Ishikawa (cell line): ENCODE measurements at regions not wholly inside any gene's neighbourhood (a gene's known extent, or its start where the extent isn't known, plus 50 kb on each side); places are given as distances from the start of the nearest gene placed in this dataset.

Experiments used
- CEBPB ChIP-seq: IDR thresholded peaks from 2 replicates; pipeline ENCODE4 v1.6.1; 2012
- CREB1 ChIP-seq: IDR thresholded peaks from 2 replicates; pipeline ENCODE4 v1.6.1; 2012; ENCODE audit warnings: low read depth
- EGR1 ChIP-seq: IDR thresholded peaks from 2 replicates; pipeline ENCODE4 v1.6.1; 2012
- EP300 ChIP-seq: IDR thresholded peaks from 2 replicates; pipeline ENCODE4 v1.6.1; 2012; ENCODE audit warnings: borderline replicate concordance
- FOXM1 ChIP-seq: IDR thresholded peaks from 2 replicates; pipeline ENCODE4 v1.6.1; 2012; ENCODE audit warnings: low read depth, borderline replicate concordance
- MAX ChIP-seq: IDR thresholded peaks from 2 replicates; pipeline ENCODE4 v1.6.1; 2012
- NFIC ChIP-seq: IDR thresholded peaks from 2 replicates; pipeline ENCODE4 v1.6.1; 2012
- RAD21 ChIP-seq: IDR thresholded peaks from 2 replicates; pipeline ENCODE4 v1.6.1; 2012; ENCODE audit warnings: low read depth
- REST ChIP-seq: IDR thresholded peaks from 2 replicates; pipeline ENCODE4 v1.6.1; 2012; ENCODE audit warnings: low read depth, mild to moderate bottlenecking
- TAF1 ChIP-seq: IDR thresholded peaks from 2 replicates; pipeline ENCODE4 v1.6.1; 2012; ENCODE audit warnings: low read depth, mild to moderate bottlenecking
- TCF12 ChIP-seq: IDR thresholded peaks from 2 replicates; pipeline ENCODE4 v1.6.1; 2012; ENCODE audit warnings: low read depth
- TEAD4 ChIP-seq: IDR thresholded peaks from 2 replicates; pipeline ENCODE4 v1.6.1; 2012
- USF1 ChIP-seq: IDR thresholded peaks from 2 replicates; pipeline ENCODE4 v1.6.1; 2012
- YY1 ChIP-seq: IDR thresholded peaks from 2 replicates; pipeline ENCODE4 v1.6.1; 2012; ENCODE audit warnings: low read depth
- ZBTB7A ChIP-seq: IDR thresholded peaks from 2 replicates; pipeline ENCODE4 v1.6.1; 2012; ENCODE audit warnings: low read depth

- TF ChIP-seq RAD21 (no peak), EGR1 (no peak), CREB1 (no peak), NFIC (no peak), YY1 (no peak), TAF1 (no peak), ZBTB7A (no peak), TEAD4 (no peak), REST (no peak), FOXM1 (no peak), USF1 (no peak), MAX (no peak), TCF12 (no peak), CEBPB (no peak)
These were observed 114.2 kb downstream of the RERGL start for GRCh38 chr12:17975763-17976162.

- no peak for TF ChIP-seq REST
- TF ChIP-seq CREB1: no peak
- TF ChIP-seq TCF12: no peak
- no peak for TF ChIP-seq EP300
- no peak for TF ChIP-seq EGR1
- TF ChIP-seq YY1: no peak
- TF ChIP-seq MAX: no peak
- TF ChIP-seq CEBPB: no peak
- no peak for TF ChIP-seq TEAD4
- no peak for TF ChIP-seq NFIC
- TF ChIP-seq FOXM1: no peak
- no peak for TF ChIP-seq RAD21
- TF ChIP-seq ZBTB7A: no peak
These were observed 114.8 kb downstream of the RERGL start for GRCh38 chr12:17975239-17975638.

GRCh38 chr12:17971850-17972249 lies 118.1 kb downstream of the RERGL start:
- TF ChIP-seq CEBPB (no peak), EGR1 (no peak), TAF1 (no peak), EP300 (no peak), TCF12 (no peak), USF1 (no peak), NFIC (no peak), ZBTB7A (no peak), CREB1 (no peak), RAD21 (no peak), FOXM1 (no peak), REST (no peak), TEAD4 (no peak), MAX (no peak), YY1 (no peak)

- TF ChIP-seq TAF1 (no peak), MAX (no peak), TCF12 (no peak), REST (no peak), CEBPB (no peak), EP300 (no peak), RAD21 (no peak), TEAD4 (no peak), YY1 (no peak), EGR1 (no peak), CREB1 (no peak), NFIC (no peak), ZBTB7A (no peak), FOXM1 (no peak), USF1 (no peak)
These were observed 135.2 kb downstream of the RERGL start for GRCh38 chr12:17954788-17955187.
